ENCODE measurements at regions not wholly inside any gene's neighbourhood (a gene's known extent, or its start where the extent isn't known, plus 50 kb on each side); places are given as distances from the start of the nearest gene placed in this dataset.

DNA sequence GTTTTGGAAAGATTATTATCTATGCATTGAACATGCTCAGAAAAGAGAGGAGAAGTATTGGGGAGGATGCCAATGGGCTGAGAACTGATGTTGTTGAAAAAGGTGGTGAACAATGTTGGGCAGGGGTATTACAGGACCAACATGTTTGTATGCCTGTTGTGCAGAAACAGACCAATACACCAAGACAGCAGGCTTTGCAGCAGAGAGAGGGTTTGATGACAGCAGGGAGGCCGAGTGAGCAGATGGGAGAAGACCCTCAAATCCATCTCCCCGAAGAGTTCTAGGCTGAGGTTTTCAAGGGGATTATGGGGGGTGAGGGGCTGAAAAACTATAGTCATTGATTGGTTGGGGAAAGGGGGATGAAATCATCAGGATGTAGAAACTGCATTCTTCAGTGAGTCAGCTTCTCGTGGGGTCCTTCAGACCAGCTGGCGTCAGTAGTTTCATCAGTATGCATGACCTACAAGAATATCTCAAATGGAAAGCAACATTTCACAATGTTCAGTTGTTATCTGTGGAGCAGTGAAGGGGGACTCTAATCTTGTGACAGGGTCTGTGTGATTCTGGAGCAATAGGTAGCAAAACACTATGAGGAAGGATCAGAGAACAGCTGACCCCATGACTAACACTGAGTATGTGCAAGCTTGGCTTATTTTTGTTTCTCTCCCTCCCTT, 167.8 kb downstream of the BAMBI start:
- Histone ChIP-seq H3K27ac (no peak overlapping the region), H3K9ac (no peak overlapping the region), H3K36me3 (ENCODE audit: insufficient read depth) (no peaks in the 10 kb centered on the region), H3K27me3 (ENCODE audit: insufficient read depth, low read depth) (no peaks in the 10 kb centered on the region), H2AFZ (ENCODE audit: low read depth) (no peak overlapping the region), H4K20me1 (ENCODE audit: insufficient read depth) (no peaks in the 10 kb centered on the region), H3K79me2 (ENCODE audit: insufficient read depth, low read depth) (no peaks in the 10 kb centered on the region), H3K4me1 (ENCODE audit: low read depth, poor library complexity, severe bottlenecking) (no peaks in the 10 kb centered on the region), H3K4me3 (IDR thresholded peaks at IDR 0.05; ENCODE audit: insufficient read depth, low read depth, low read length) (no peak overlapping the region), H3K4me2 (no peak overlapping the region)
- TF ChIP-seq, protein P1, sequence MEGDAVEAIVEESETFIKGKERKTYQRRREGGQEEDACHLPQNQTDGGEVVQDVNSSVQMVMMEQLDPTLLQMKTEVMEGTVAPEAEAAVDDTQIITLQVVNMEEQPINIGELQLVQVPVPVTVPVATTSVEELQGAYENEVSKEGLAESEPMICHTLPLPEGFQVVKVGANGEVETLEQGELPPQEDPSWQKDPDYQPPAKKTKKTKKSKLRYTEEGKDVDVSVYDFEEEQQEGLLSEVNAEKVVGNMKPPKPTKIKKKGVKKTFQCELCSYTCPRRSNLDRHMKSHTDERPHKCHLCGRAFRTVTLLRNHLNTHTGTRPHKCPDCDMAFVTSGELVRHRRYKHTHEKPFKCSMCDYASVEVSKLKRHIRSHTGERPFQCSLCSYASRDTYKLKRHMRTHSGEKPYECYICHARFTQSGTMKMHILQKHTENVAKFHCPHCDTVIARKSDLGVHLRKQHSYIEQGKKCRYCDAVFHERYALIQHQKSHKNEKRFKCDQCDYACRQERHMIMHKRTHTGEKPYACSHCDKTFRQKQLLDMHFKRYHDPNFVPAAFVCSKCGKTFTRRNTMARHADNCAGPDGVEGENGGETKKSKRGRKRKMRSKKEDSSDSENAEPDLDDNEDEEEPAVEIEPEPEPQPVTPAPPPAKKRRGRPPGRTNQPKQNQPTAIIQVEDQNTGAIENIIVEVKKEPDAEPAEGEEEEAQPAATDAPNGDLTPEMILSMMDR (conservative IDR thresholded peaks at IDR 0.05; ENCODE audit: low read depth, low read length) = no peak

- Histone ChIP-seq H3K36me3 (ENCODE audit: insufficient read depth) (no peaks in the 10 kb centered on the region), H3K4me1 (ENCODE audit: low read depth, poor library complexity, severe bottlenecking) (no peaks in the 10 kb centered on the region), H3K9ac (no peak overlapping the region), H2AFZ (ENCODE audit: low read depth) (no peak overlapping the region), H3K4me3 (IDR thresholded peaks at IDR 0.05; ENCODE audit: insufficient read depth, low read depth, low read length) (no peak overlapping the region), H3K4me2 (no peak overlapping the region), H3K79me2 (ENCODE audit: insufficient read depth, low read depth) (no peaks in the 10 kb centered on the region), H3K27ac (no peak overlapping the region), H3K27me3 (ENCODE audit: insufficient read depth, low read depth) (no peaks in the 10 kb centered on the region), H4K20me1 (ENCODE audit: insufficient read depth) (no peaks in the 10 kb centered on the region)
- TF ChIP-seq, protein P1 (conservative IDR thresholded peaks at IDR 0.05; ENCODE audit: low read depth, low read length) = no peak
Observed at GRCh38 chr10:28849309-28849708, 172.0 kb downstream of the BAMBI start.

DNA sequence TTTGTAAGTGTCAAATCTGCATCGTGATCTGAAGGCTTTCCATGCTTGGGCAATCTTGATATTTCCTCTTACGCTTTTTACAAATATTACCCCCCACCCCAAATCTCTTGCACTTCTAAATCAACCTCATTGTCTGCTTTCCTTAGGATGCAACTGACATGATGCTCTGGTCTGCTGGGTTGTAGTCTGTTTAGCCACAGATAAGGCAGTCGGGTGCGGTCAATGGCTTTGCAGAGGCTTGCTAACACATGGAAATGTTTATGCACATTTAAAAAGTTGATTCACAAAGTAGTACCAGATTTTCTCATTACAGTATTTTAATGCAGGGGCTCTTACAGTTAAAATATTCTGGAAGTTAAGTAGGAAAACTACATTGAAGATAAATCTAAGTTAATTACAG, 172.5 kb downstream of the BAMBI start:
- Histone ChIP-seq H4K20me1 (ENCODE audit: insufficient read depth) (no peaks in the 10 kb centered on the region), H3K36me3 (ENCODE audit: insufficient read depth) (no peaks in the 10 kb centered on the region), H3K27me3 (ENCODE audit: insufficient read depth, low read depth) (no peaks in the 10 kb centered on the region), H3K4me1 (ENCODE audit: low read depth, poor library complexity, severe bottlenecking) (no peaks in the 10 kb centered on the region), H3K4me2 (no peak overlapping the region), H3K4me3 (IDR thresholded peaks at IDR 0.05; ENCODE audit: insufficient read depth, low read depth, low read length) (no peak overlapping the region), H3K79me2 (ENCODE audit: insufficient read depth, low read depth) (no peaks in the 10 kb centered on the region), H3K27ac (no peak overlapping the region), H3K9ac (no peak overlapping the region), H2AFZ (ENCODE audit: low read depth) (no peak overlapping the region)
- TF ChIP-seq, protein P1 (conservative IDR thresholded peaks at IDR 0.05; ENCODE audit: low read depth, low read length) = no peak

DNA sequence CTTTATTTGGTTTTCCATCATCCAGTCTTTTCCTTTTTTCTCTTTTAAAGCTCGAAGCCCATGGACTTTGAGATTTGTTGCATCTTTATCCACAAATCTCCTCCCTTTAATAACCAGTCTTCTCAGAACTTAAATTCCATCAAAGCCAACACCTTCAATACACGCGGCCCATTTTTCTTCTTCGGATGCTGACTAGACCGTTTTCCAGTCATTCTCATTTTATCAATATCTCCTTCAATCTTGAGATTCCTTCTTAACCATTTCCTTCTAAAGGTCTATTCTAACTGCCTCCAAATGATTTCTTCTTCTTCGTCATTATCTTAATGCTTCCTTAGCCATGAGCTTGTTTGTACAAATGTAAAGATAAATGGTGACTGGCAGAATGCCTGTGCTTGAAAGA, 173.5 kb downstream of the BAMBI start:
- Histone ChIP-seq H3K27ac (no peak overlapping the region), H3K36me3 (ENCODE audit: insufficient read depth) (no peaks in the 10 kb centered on the region), H3K79me2 (ENCODE audit: insufficient read depth, low read depth) (no peaks in the 10 kb centered on the region), H3K4me2 (no peak overlapping the region), H3K4me1 (ENCODE audit: low read depth, poor library complexity, severe bottlenecking) (no peaks in the 10 kb centered on the region), H2AFZ (ENCODE audit: low read depth) (no peak overlapping the region), H3K27me3 (ENCODE audit: insufficient read depth, low read depth) (no peaks in the 10 kb centered on the region), H3K4me3 (IDR thresholded peaks at IDR 0.05; ENCODE audit: insufficient read depth, low read depth, low read length) (no peak overlapping the region), H4K20me1 (ENCODE audit: insufficient read depth) (no peaks in the 10 kb centered on the region), H3K9ac (no peak overlapping the region)
- TF ChIP-seq, protein P1 (conservative IDR thresholded peaks at IDR 0.05; ENCODE audit: low read depth, low read length) = no peak

All from KMS-11 (cell line).